K562 (cell line): ENCODE measurements at regions not wholly inside any gene's neighbourhood (a gene's known extent, or its start where the extent isn't known, plus 50 kb on each side); places are given as distances from the start of the nearest gene placed in this dataset.

Source experiments
- ATAC-seq: fragments of 200-7000 bp; cut with Tn5 transposase; 3 replicates; pipeline ENCODE4 v1.9.1; 2020; ENCODE audit warnings: moderate library complexity
- BruUV-seq: library from RNA; stranded (reverse); fragments of 400-500 nt; replicated peaks from 2 replicates; lab custom pipeline; 2021; lab: Mats Ljungman, UMichigan
- CTCF ChIA-PET: fragments of 300-600 bp; formaldehyde crosslinking; extraction: SDS; loops from one replicate; lab custom pipeline; 2021; ENCODE audit warnings: low intra/inter-chr PET ratio; lab: Yijun Ruan, JAX
- POLR2A ChIA-PET: fragments of 300-600, 350-650 bp; sonication (Branson Sonifier 250); formaldehyde crosslinking; extraction: SDS; loops from one replicate; lab custom pipeline; 2021; ENCODE audit warnings: antibody characterized with exemption, inconsistent platforms; lab: Yijun Ruan, JAX
- DNase-seq, 4 experiments: peaks; one replicate each; pipeline versions ENCODE4 v3.0.0 to v3.0.0-alpha.2; 2011 to 2018; ENCODE audit warnings: low spot score in 3 of 4, mixed read lengths in 3 of 4; ENCODE audit errors: extremely low read depth in 1 of 4
- FAIRE-seq: peaks from 2 replicates; lab custom pipeline; 2011; peaks lifted over from hg19 to GRCh38; lab: Jason Lieb, UNC
- H2AFZ ChIP-seq: 2 replicates; pipeline ENCODE4 v1.6.0; 2011; ENCODE audit warnings: low read depth, low read length, control low read depth, inconsistent platforms
- H3K27ac ChIP-seq: fragments of 200-600 bp; 3 replicates; pipeline ENCODE4 v1.8.0; 2011; ENCODE audit warnings: low read depth, mild to moderate bottlenecking, control low read depth, inconsistent platforms, low read length, moderate library complexity, mixed read lengths; ENCODE audit errors: extremely low read depth
- H3K27me3 ChIP-seq, 2 experiments: fragments of 300-600 bp in 1 of 2; 2 replicates in 1 of 2; 3 replicates in 1 of 2; pipeline versions ENCODE4 v1.6.0 to v1.8.0; 2011; ENCODE audit warnings: inconsistent platforms in 2 of 2, low read length in 2 of 2, mild to moderate bottlenecking in 1 of 2, mixed read lengths in 1 of 2, moderate library complexity in 1 of 2; ENCODE audit not compliant: control insufficient read depth in 2 of 2, insufficient read depth in 2 of 2
- H3K36me3 ChIP-seq: fragments of 300-600 bp; 3 replicates; pipeline ENCODE4 v1.8.0; 2011; ENCODE audit warnings: mild to moderate bottlenecking, low read length, inconsistent platforms; ENCODE audit not compliant: control insufficient read depth, insufficient read depth
- H3K4me1 ChIP-seq, 2 experiments: fragments of 200-600 bp in 1 of 2; replicated peaks in 1 of 2; 2 replicates in 1 of 2; 3 replicates in 1 of 2; pipeline versions ENCODE4 v1.5.1 to v1.8.0; 2011; ENCODE audit warnings: inconsistent platforms in 2 of 2, low read length in 2 of 2, mild to moderate bottlenecking in 1 of 2, mixed read lengths in 1 of 2, moderate library complexity in 1 of 2; ENCODE audit not compliant: control insufficient read depth in 2 of 2, insufficient read depth in 2 of 2
- H3K4me2 ChIP-seq: 2 replicates; pipeline ENCODE4 v1.6.1; 2011; ENCODE audit warnings: low read length, control low read depth, inconsistent platforms, mixed read lengths; ENCODE audit not compliant: insufficient read depth
- H3K4me3 ChIP-seq: fragments of 200-600 bp; sonication (generic), shearing (Covaris generic); 2 replicates; pipeline ENCODE4 v1.5.1; 2016; ENCODE audit warnings: control low read depth, inconsistent platforms
- H3K79me2 ChIP-seq: fragments of 200-600 bp; 3 replicates; pipeline ENCODE4 v1.8.0; 2011; ENCODE audit warnings: low read length, inconsistent platforms; ENCODE audit not compliant: control insufficient read depth, insufficient read depth
- H3K9ac ChIP-seq, 2 experiments: 2 replicates each; pipeline versions ENCODE4 v1.6.0 to v1.6.1; 2011; ENCODE audit warnings: low read depth in 2 of 2, low read length in 2 of 2, control low read depth in 1 of 2, inconsistent platforms in 1 of 2, mild to moderate bottlenecking in 1 of 2, mixed read lengths in 1 of 2; ENCODE audit not compliant: insufficient read depth in 1 of 2
- H3K9me1 ChIP-seq: one replicate; pipeline ENCODE4 v1.6.0; 2011; ENCODE audit warnings: inconsistent platforms, mild to moderate bottlenecking, low read length, moderate library complexity; ENCODE audit not compliant: control insufficient read depth, insufficient read depth
- H3K9me3 ChIP-seq: replicated peaks from 2 replicates; pipeline ENCODE4 v1.5.1; 2011; ENCODE audit warnings: low read depth, low read length, inconsistent platforms; ENCODE audit not compliant: control insufficient read depth, insufficient read depth
- H4K20me1 ChIP-seq: replicated peaks from 2 replicates; pipeline ENCODE4 v1.6.1; 2011; ENCODE audit warnings: low read length, inconsistent platforms, mixed read lengths; ENCODE audit not compliant: control insufficient read depth, insufficient read depth
- ARNT ChIP-seq, 2 experiments: fragments of 450-650 bp; IDR thresholded peaks; 2 replicates each; pipeline ENCODE4 v1.6.1; 2016; ENCODE audit warnings: mild to moderate bottlenecking in 1 of 2
- ATF4 ChIP-seq: fragments of 450-650 bp; formaldehyde crosslinking; IDR thresholded peaks from 2 replicates; pipeline ENCODE4 v1.4.0; 2022; ENCODE audit warnings: mild to moderate bottlenecking, moderate library complexity
- CBFA2T2 ChIP-seq: fragments of 450-650 bp; conservative IDR thresholded peaks from 2 replicates; pipeline ENCODE4 v1.6.1; 2017; ENCODE audit warnings: mild to moderate bottlenecking
- CHAMP1 ChIP-seq: fragments of 450-650 bp; IDR thresholded peaks from 2 replicates; pipeline ENCODE4 v1.6.1; 2016; ENCODE audit warnings: mild to moderate bottlenecking
- FOS ChIP-seq: IDR thresholded peaks from 3 replicates; pipeline ENCODE4 v1.6.1; 2011; ENCODE audit not compliant: insufficient read length; ENCODE audit errors: extremely low read depth
- HDAC6 ChIP-seq: IDR thresholded peaks from 2 replicates; pipeline ENCODE4 v1.6.1; 2012; ENCODE audit warnings: low read depth, mild to moderate bottlenecking, control low read depth, inconsistent platforms, low read length, moderate library complexity
- IRF2 ChIP-seq: sonication (generic); formaldehyde crosslinking; IDR thresholded peaks from 2 replicates; pipeline ENCODE4 v1.8.1; 2022; ENCODE audit warnings: mild to moderate bottlenecking, missing genetic modification reagents
- JUNB ChIP-seq: fragments of 450-650 bp; formaldehyde crosslinking; conservative IDR thresholded peaks from 2 replicates; pipeline ENCODE4 v1.4.0; 2020; ENCODE audit warnings: mild to moderate bottlenecking
- L3MBTL2 ChIP-seq: fragments of 450-650 bp; IDR thresholded peaks from 2 replicates; pipeline ENCODE4 v1.6.1; 2016; ENCODE audit warnings: mild to moderate bottlenecking, moderate library complexity
- MAFK ChIP-seq: IDR thresholded peaks from 2 replicates; pipeline ENCODE4 v1.6.1; 2011; ENCODE audit warnings: low read length, improper control_type of control experiment
- MBD2 ChIP-seq: sonication (generic); IDR thresholded peaks from 2 replicates; pipeline ENCODE4 v1.6.1; 2016; ENCODE audit warnings: low read depth, borderline replicate concordance
- NCOA1 ChIP-seq: fragments of 450-650 bp; IDR thresholded peaks from 2 replicates; pipeline ENCODE4 v1.6.1; 2016; ENCODE audit warnings: low read depth
- NFYB ChIP-seq: IDR thresholded peaks from 2 replicates; pipeline ENCODE4 v1.6.1; 2011; ENCODE audit warnings: mild to moderate bottlenecking, moderate library complexity; ENCODE audit not compliant: insufficient read length; ENCODE audit errors: extremely low read depth
- POLR2B ChIP-seq: fragments of 450-650 bp; IDR thresholded peaks from 2 replicates; pipeline ENCODE4 v1.6.1; 2018; ENCODE audit warnings: low read depth; ENCODE audit not compliant: partially characterized antibody
- RAD51 ChIP-seq: fragments of 450-650 bp; IDR thresholded peaks from 2 replicates; pipeline ENCODE4 v1.7.1; 2016; ENCODE audit warnings: low read depth, mild to moderate bottlenecking, borderline replicate concordance
- TOE1 ChIP-seq, 2 experiments: fragments of 450-650 bp in 1 of 2; sonication (generic) in 1 of 2; formaldehyde crosslinking in 1 of 2; IDR thresholded peaks; 2 replicates each; pipeline versions ENCODE4 v1.7.1 to v1.8.0; 2016 to 2022; ENCODE audit warnings: borderline replicate concordance in 2 of 2, mild to moderate bottlenecking in 2 of 2, antibody characterized with exemption in 1 of 2, inconsistent platforms in 1 of 2, low read depth in 1 of 2, missing genetic modification reagents in 1 of 2, moderate library complexity in 1 of 2
- XRCC4 ChIP-seq: IDR thresholded peaks from one replicate; pipeline ENCODE4 v1.6.1; 2011; ENCODE audit not compliant: insufficient read depth, insufficient read length; ENCODE audit errors: extremely low read depth
- ZBTB17 ChIP-seq: fragments of 450-650 bp; formaldehyde crosslinking; IDR thresholded peaks from 2 replicates; pipeline ENCODE4 v1.4.0; 2020; ENCODE audit warnings: mild to moderate bottlenecking
- ZNF24 ChIP-seq: fragments of 450-650 bp; IDR thresholded peaks from 2 replicates; pipeline ENCODE4 v1.6.1; 2016
- ZNF507 ChIP-seq: conservative IDR thresholded peaks from 2 replicates; pipeline ENCODE4 v1.6.1; 2017; ENCODE audit warnings: missing genetic modification characterization, missing compliant biosample characterization
- WGBS: fragments of 100-300 bp; shearing (Covaris generic); methylation state at CpG from one replicate; pipeline ENCODE4 v1.1.6; 2016; ENCODE audit warnings: low coverage, mixed read lengths; ENCODE audit not compliant: insufficient coverage; ENCODE audit errors: missing lambda C conversion rate; 5-methylcytosine and 5-hydroxymethylcytosine counted together
- in situ Hi-C: fragments of 300-500 bp; cut with MboI; formaldehyde crosslinking; loops from 4 replicates; pipeline ENCODE4 v1.15.0; 2018; ENCODE audit warnings: inconsistent platforms, mixed read lengths
- intact Hi-C: fragments of 100-400 bp; cut with micrococcal nuclease; formaldehyde crosslinking; loops from 2 replicates; pipeline ENCODE4 v1.14.2; 2022
- TF ChIP-seq, protein P1 (sequence below): fragments of 250-450 bp; sonication (Bioruptor Pico); IDR thresholded peaks from 2 replicates; pipeline ENCODE4 v1.5.1; 2021; ENCODE audit warnings: mild to moderate bottlenecking

GRCh38 chr19:13644645-13645044, 119.7 kb upstream of the MRI1 start:
- peak; percentile 81 for ATAC-seq
- in situ Hi-C loops, result no loop called here
- DNase-seq, result peak; percentile 45 to 90 (median 78)
- Histone ChIP-seq H3K36me3 (no peaks in the 10 kb centered on the region), H3K27ac (no peak overlapping the region), H3K79me2 (no peaks in the 10 kb centered on the region), H3K4me3 (no peak overlapping the region), H3K27me3 (peaks cover 0 to 11% of the 10 kb centered on the region in 2 experiments; a peak in 3 of 5 replicates), H3K9ac (no peak overlapping the region), H3K4me2 (0 out of 2 replicates have a peak overlapping the region, but pooled peaks have one; percentile 2), H3K4me1 (no peaks in the 10 kb centered on the region), H3K9me1 (no peaks in the 10 kb centered on the region), H4K20me1 (no peaks in the 10 kb centered on the region), H3K9me3 (peaks cover 2% of the 10 kb centered on the region; the same call in 1 of the 2 replicates), H2AFZ (no peak overlapping the region)
- intact Hi-C loops, result no loop called here
- ChIA-PET POLR2A (interaction anchor here (0.6 kb wide), 1 partner anchor 221 kb away, joined by 3 read pairs; no protein-coding TSS in a partner anchor), CTCF (no interaction called here)
- FAIRE-seq, result peak; percentile 35
- no TSS peak for BruUV-seq
- WGBS, result 2% methylated on average over 3 of the region's 3 CpGs
- peak; percentile 92 for TF ChIP-seq FOS
- TF ChIP-seq HDAC6, result no peak
- no peak for TF ChIP-seq ZNF24
- peak; percentile 58; the same call in 1 of the 2 replicates for TF ChIP-seq MBD2
- no peak for TF ChIP-seq ARNT (IDR thresholded peaks at IDR 0.05)
- TF ChIP-seq ZBTB17 (CRISPR knock-in tag), result no peak
- no peak for TF ChIP-seq IRF2 (CRISPR knock-in tag)
- TF ChIP-seq RAD51, result peak; percentile 95
- peak; percentile 25; the same call in 1 of the 2 replicates for TF ChIP-seq L3MBTL2
- no peak for TF ChIP-seq ZNF507 (tag)
- no peak for TF ChIP-seq ATF4
- 0 out of 2 replicates have a peak, but pooled peaks have one; percentile 42 for TF ChIP-seq CHAMP1
- no peak for TF ChIP-seq NCOA1
- peak; percentile 93 for TF ChIP-seq TOE1 (IDR thresholded peaks at IDR 0.05; ENCODE audit: borderline replicate concordance)
- TF ChIP-seq TOE1 (CRISPR knock-in tag; IDR thresholded peaks at IDR 0.05; ENCODE audit: borderline replicate concordance, low read depth), result no peak
- TF ChIP-seq CBFA2T2, result peak; percentile 74
- TF ChIP-seq JUNB (CRISPR knock-in tag), result no peak
- TF ChIP-seq, protein P1, sequence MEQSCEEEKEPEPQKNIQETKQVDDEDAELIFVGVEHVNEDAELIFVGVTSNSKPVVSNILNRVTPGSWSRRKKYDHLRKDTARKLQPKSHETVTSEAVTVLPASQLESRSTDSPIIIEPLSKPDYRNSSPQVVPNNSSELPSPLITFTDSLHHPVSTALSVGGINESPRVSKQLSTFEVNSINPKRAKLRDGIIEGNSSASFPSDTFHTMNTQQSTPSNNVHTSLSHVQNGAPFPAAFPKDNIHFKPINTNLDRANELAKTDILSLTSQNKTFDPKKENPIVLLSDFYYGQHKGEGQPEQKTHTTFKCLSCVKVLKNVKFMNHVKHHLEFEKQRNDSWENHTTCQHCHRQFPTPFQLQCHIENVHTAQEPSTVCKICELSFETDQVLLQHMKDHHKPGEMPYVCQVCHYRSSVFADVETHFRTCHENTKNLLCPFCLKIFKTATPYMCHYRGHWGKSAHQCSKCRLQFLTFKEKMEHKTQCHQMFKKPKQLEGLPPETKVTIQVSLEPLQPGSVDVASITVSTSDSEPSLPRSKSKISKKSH, result no peak
- no peak for TF ChIP-seq MAFK
- no peak for TF ChIP-seq POLR2B
- TF ChIP-seq XRCC4, result no peak
- peak; percentile 89 for TF ChIP-seq NFYB
